SK-N-MC (cell line): ENCODE measurements at regions not wholly inside any gene's neighbourhood (a gene's known extent, or its start where the extent isn't known, plus 50 kb on each side); places are given as distances from the start of the nearest gene placed in this dataset.
"Not testable (repeated sequence)": the region's sequence is repeated elsewhere in the genome, so short reads cannot be mapped to it uniquely, and the experiment has no call there.

Experiments
- DNase-seq: peaks from one replicate; pipeline ENCODE4 v3.0.0-alpha.2; 2011; ENCODE audit warnings: low read depth, low spot score
- H3K27ac ChIP-seq: fragments of 200-600 bp; sonication (generic); 2 replicates; pipeline ENCODE4 v1.5.1; 2016; ENCODE audit warnings: mixed run types
- H3K36me3 ChIP-seq: fragments of 200-600 bp; sonication (generic); 2 replicates; pipeline ENCODE4 v1.6.1; 2017; ENCODE audit warnings: antibody characterized with exemption, low read length, mixed read lengths; ENCODE audit not compliant: insufficient read depth
- H3K4me3 ChIP-seq: fragments of 200-600 bp; sonication (generic); 2 replicates; pipeline ENCODE4 v1.5.1; 2016
- H3K9ac ChIP-seq: fragments of 200-600 bp; sonication (generic); 2 replicates; pipeline ENCODE4 v1.8.0; 2017; ENCODE audit warnings: mixed run types, mixed read lengths; ENCODE audit not compliant: insufficient read length
- H3K9me3 ChIP-seq: fragments of 200-600 bp; sonication (generic); 2 replicates; pipeline ENCODE4 v1.6.1; 2017; ENCODE audit warnings: low read depth, mild to moderate bottlenecking, antibody characterized with exemption, low read length, moderate library complexity, mixed read lengths
- EZH2 ChIP-seq: fragments of 200-600 bp; sonication (generic); IDR thresholded peaks from one replicate; pipeline ENCODE4 v1.6.1; 2017; ENCODE audit warnings: antibody characterized with exemption
- FOXP2 ChIP-seq: optimal IDR thresholded peaks from 2 replicates; pipeline ENCODE3; 2011; ENCODE audit warnings: mild to moderate bottlenecking, moderate library complexity; ENCODE audit not compliant: insufficient read depth; ENCODE audit errors: extremely low read length, control extremely low read depth
- POLR2AphosphoS5 ChIP-seq: IDR thresholded peaks from 2 replicates; pipeline ENCODE4 v1.6.1; 2012; ENCODE audit warnings: mild to moderate bottlenecking, low read depth, low read length, borderline replicate concordance

GRCh38 chr4:56134266-56134665 is 185.5 kb downstream of the CEP135 start:
- DNase-seq: no peak
- no peak overlapping the region for H3K4me3 ChIP-seq
- TF ChIP-seq EZH2: no peak
- TF ChIP-seq FOXP2: no peak
- no peak for TF ChIP-seq POLR2AphosphoS5

GRCh38 chr4:56132835-56133234 is 184.1 kb downstream of the CEP135 start:
- Histone ChIP-seq H3K9me3 (no peaks in the 10 kb centered on the region), H3K36me3 (no peaks in the 10 kb centered on the region), H3K27ac (no peak overlapping the region), H3K9ac (no peak overlapping the region), H3K4me3 (no peak overlapping the region)
- TF ChIP-seq EZH2 (no peak), POLR2AphosphoS5 (no peak), FOXP2 (no peak)
- no peak for DNase-seq

More at GRCh38 chr4:56134266-56134665, 185.5 kb downstream of the CEP135 start:
- no peaks in the 10 kb centered on the region for H3K36me3 ChIP-seq
- H3K9ac ChIP-seq: no peak overlapping the region
- H3K9me3 ChIP-seq: no peaks in the 10 kb centered on the region
- no peak overlapping the region for H3K27ac ChIP-seq

- not testable (repeated sequence) for H3K9me3 ChIP-seq, H3K27ac ChIP-seq, H3K36me3 ChIP-seq, H3K9ac ChIP-seq, DNase-seq, H3K4me3 ChIP-seq
Measured at GRCh38 chr4:56132188-56132587, 183.4 kb downstream of the CEP135 start.

- H3K36me3 ChIP-seq: no peaks in the 10 kb centered on the region
- H3K27ac ChIP-seq: no peak overlapping the region
- no peak overlapping the region for H3K4me3 ChIP-seq
- H3K9ac ChIP-seq: no peak overlapping the region
- H3K9me3 ChIP-seq: no peaks in the 10 kb centered on the region
- TF ChIP-seq FOXP2: no peak
- TF ChIP-seq POLR2AphosphoS5: no peak
- TF ChIP-seq EZH2: no peak
- peak; percentile 10 for DNase-seq
Measured at GRCh38 chr4:56130606-56131155, 181.9 kb downstream of the CEP135 start.

- Histone ChIP-seq H3K27ac (no peak overlapping the region), H3K4me3 (no peak overlapping the region), H3K36me3 (no peaks in the 10 kb centered on the region), H3K9ac (no peak overlapping the region), H3K9me3 (no peaks in the 10 kb centered on the region)
- TF ChIP-seq FOXP2 (no peak), EZH2 (no peak), POLR2AphosphoS5 (no peak)
- DNase-seq: no peak
Measured at GRCh38 chr4:56129431-56129861, 180.7 kb downstream of the CEP135 start.

- DNase-seq: no peak
- Histone ChIP-seq H3K4me3 (no peak overlapping the region), H3K27ac (no peak overlapping the region), H3K36me3 (no peaks in the 10 kb centered on the region), H3K9me3 (no peaks in the 10 kb centered on the region), H3K9ac (no peak overlapping the region)
- TF ChIP-seq FOXP2 (no peak), POLR2AphosphoS5 (no peak), EZH2 (no peak)
Measured at GRCh38 chr4:56128213-56128612, 179.5 kb downstream of the CEP135 start.

- no peak overlapping the region for H3K9ac ChIP-seq
- H3K36me3 ChIP-seq: no peaks in the 10 kb centered on the region
- H3K4me3 ChIP-seq: no peak overlapping the region
- DNase-seq: no peak
- H3K9me3 ChIP-seq: no peaks in the 10 kb centered on the region
- TF ChIP-seq EZH2: no peak
- no peak for TF ChIP-seq POLR2AphosphoS5
- TF ChIP-seq FOXP2: no peak
- no peak overlapping the region for H3K27ac ChIP-seq
Measured at GRCh38 chr4:56127716-56128115, 179.0 kb downstream of the CEP135 start.

GRCh38 chr4:56123547-56123946 is 174.8 kb downstream of the CEP135 start:
- no peaks in the 10 kb centered on the region for H3K9me3 ChIP-seq
- no peak for DNase-seq
- H3K36me3 ChIP-seq: no peaks in the 10 kb centered on the region
- H3K9ac ChIP-seq: no peak overlapping the region
- H3K4me3 ChIP-seq: no peak overlapping the region
- TF ChIP-seq EZH2 (no peak), POLR2AphosphoS5 (no peak), FOXP2 (no peak)
- H3K27ac ChIP-seq: no peak overlapping the region

GRCh38 chr4:56123051-56123450 is 174.3 kb downstream of the CEP135 start:
- H3K9ac ChIP-seq: no peak overlapping the region
- no peaks in the 10 kb centered on the region for H3K9me3 ChIP-seq
- no peak overlapping the region for H3K4me3 ChIP-seq
- H3K36me3 ChIP-seq: no peaks in the 10 kb centered on the region
- no peak overlapping the region for H3K27ac ChIP-seq
- no peak for TF ChIP-seq FOXP2
- TF ChIP-seq EZH2: no peak
- no peak for TF ChIP-seq POLR2AphosphoS5
- no peak for DNase-seq

GRCh38 chr4:56118845-56119244 is 170.1 kb downstream of the CEP135 start:
- TF ChIP-seq EZH2 (no peak), POLR2AphosphoS5 (no peak)
- H3K9me3 ChIP-seq: no peaks in the 10 kb centered on the region
- peak overlapping the region; percentile 44; the same call in 1 of the 2 replicates for H3K27ac ChIP-seq
- H3K4me3 ChIP-seq: no peak overlapping the region
- no peak for DNase-seq
- no peak overlapping the region for H3K9ac ChIP-seq
- no peaks in the 10 kb centered on the region for H3K36me3 ChIP-seq
